ENCODE measurements at regions not wholly inside any gene's neighbourhood (a gene's known extent, or its start where the extent isn't known, plus 50 kb on each side); places are given as distances from the start of the nearest gene placed in this dataset.

DNA sequence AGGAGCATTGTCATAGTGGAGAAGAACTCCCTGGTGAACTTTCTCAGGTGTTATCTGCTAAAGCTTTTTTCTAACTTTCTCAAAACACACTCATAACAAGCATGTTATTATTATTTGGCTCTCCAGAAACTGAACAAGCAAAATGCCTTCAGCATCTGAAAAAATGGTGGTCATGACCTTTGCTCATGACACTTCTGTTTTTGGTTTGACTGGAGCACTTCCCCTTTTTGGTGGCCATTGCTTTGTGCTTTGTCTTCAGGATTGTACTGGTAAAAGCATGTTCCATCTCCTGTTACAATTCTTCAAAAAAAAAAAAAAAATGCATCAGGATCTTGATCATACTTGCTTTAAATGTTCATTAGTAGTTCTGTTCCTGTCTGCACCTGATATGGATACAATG, 1241.6 kb upstream of the USP15 start (continued):
- no peak for TF ChIP-seq ZNF132 (tag by site-specific recombination; IDR thresholded peaks at IDR 0.05; ENCODE audit: borderline replicate concordance)

DNA sequence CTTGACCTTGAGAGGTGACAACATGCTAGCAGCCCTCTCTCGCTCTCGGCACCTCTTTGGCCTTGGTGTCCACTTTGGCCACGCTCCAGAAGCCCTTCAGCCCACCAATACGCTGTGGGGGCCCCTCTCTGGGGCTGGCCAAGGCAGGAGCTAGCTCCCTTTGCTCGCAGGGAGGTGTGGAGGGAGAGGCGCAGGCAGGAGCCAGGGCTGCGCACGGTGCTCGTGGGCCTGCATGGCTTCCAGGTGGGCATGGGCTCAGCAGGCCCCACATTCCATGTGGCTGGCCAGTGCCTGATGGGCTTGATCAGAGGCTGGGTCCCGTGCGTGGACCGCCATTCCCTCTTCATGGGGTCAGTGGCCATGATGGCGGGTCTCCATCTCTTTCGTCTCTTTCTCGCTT, 1237.0 kb upstream of the USP15 start:
- H3K4me1 ChIP-seq (ENCODE audit: control insufficient read depth, insufficient read depth, low read length) = no peaks in the 10 kb centered on the region
- TF ChIP-seq ZNF501 (tag by site-specific recombination; IDR thresholded peaks at IDR 0.05) (no peak), ZNF341 (tag by site-specific recombination; IDR thresholded peaks at IDR 0.05; ENCODE audit: low read depth) (no peak), ZBTB8A (tag by site-specific recombination; IDR thresholded peaks at IDR 0.05) (no peak), ZNF350 (tag by site-specific recombination; IDR thresholded peaks at IDR 0.05) (no peak), ZNF791 (tag by site-specific recombination; IDR thresholded peaks at IDR 0.05) (no peak)
- TF ChIP-seq, protein P1, sequence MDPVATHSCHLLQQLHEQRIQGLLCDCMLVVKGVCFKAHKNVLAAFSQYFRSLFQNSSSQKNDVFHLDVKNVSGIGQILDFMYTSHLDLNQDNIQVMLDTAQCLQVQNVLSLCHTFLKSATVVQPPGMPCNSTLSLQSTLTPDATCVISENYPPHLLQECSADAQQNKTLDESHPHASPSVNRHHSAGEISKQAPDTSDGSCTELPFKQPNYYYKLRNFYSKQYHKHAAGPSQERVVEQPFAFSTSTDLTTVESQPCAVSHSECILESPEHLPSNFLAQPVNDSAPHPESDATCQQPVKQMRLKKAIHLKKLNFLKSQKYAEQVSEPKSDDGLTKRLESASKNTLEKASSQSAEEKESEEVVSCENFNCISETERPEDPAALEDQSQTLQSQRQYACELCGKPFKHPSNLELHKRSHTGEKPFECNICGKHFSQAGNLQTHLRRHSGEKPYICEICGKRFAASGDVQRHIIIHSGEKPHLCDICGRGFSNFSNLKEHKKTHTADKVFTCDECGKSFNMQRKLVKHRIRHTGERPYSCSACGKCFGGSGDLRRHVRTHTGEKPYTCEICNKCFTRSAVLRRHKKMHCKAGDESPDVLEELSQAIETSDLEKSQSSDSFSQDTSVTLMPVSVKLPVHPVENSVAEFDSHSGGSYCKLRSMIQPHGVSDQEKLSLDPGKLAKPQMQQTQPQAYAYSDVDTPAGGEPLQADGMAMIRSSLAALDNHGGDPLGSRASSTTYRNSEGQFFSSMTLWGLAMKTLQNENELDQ (tag by site-specific recombination; IDR thresholded peaks at IDR 0.05; ENCODE audit: low read depth) = no peak
- TF ChIP-seq, protein P2, sequence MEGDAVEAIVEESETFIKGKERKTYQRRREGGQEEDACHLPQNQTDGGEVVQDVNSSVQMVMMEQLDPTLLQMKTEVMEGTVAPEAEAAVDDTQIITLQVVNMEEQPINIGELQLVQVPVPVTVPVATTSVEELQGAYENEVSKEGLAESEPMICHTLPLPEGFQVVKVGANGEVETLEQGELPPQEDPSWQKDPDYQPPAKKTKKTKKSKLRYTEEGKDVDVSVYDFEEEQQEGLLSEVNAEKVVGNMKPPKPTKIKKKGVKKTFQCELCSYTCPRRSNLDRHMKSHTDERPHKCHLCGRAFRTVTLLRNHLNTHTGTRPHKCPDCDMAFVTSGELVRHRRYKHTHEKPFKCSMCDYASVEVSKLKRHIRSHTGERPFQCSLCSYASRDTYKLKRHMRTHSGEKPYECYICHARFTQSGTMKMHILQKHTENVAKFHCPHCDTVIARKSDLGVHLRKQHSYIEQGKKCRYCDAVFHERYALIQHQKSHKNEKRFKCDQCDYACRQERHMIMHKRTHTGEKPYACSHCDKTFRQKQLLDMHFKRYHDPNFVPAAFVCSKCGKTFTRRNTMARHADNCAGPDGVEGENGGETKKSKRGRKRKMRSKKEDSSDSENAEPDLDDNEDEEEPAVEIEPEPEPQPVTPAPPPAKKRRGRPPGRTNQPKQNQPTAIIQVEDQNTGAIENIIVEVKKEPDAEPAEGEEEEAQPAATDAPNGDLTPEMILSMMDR (tag by site-specific recombination; IDR thresholded peaks at IDR 0.05) = no peak
- TF ChIP-seq, protein P3, sequence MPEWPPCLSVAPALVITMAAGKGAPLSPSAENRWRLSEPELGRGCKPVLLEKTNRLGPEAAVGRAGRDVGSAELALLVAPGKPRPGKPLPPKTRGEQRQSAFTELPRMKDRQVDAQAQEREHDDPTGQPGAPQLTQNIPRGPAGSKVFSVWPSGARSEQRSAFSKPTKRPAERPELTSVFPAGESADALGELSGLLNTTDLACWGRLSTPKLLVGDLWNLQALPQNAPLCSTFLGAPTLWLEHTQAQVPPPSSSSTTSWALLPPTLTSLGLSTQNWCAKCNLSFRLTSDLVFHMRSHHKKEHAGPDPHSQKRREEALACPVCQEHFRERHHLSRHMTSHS (tag by site-specific recombination; IDR thresholded peaks at IDR 0.05) = no peak
- TF ChIP-seq, protein P4, sequence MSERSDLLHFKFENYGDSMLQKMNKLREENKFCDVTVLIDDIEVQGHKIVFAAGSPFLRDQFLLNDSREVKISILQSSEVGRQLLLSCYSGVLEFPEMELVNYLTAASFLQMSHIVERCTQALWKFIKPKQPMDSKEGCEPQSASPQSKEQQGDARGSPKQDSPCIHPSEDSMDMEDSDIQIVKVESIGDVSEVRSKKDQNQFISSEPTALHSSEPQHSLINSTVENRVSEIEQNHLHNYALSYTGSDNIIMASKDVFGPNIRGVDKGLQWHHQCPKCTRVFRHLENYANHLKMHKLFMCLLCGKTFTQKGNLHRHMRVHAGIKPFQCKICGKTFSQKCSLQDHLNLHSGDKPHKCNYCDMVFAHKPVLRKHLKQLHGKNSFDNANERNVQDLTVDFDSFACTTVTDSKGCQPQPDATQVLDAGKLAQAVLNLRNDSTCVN (tag by site-specific recombination; optimal IDR thresholded peaks at IDR 0.05) = no peak
- TF ChIP-seq, protein P5, sequence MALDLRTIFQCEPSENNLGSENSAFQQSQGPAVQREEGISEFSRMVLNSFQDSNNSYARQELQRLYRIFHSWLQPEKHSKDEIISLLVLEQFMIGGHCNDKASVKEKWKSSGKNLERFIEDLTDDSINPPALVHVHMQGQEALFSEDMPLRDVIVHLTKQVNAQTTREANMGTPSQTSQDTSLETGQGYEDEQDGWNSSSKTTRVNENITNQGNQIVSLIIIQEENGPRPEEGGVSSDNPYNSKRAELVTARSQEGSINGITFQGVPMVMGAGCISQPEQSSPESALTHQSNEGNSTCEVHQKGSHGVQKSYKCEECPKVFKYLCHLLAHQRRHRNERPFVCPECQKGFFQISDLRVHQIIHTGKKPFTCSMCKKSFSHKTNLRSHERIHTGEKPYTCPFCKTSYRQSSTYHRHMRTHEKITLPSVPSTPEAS (tag by site-specific recombination; IDR thresholded peaks at IDR 0.05) = no peak
- no peak overlapping the region for H3K4me3 ChIP-seq (ENCODE audit: low read depth, low read length)
- H3K9me3 ChIP-seq (ENCODE audit: control insufficient read depth, insufficient read depth, low read depth, low read length) = no peaks in the 10 kb centered on the region
- CTCF ChIA-PET = no interaction called here
- POLR2A ChIA-PET = no interaction called here
- H3K27ac ChIP-seq (ENCODE audit: extremely low read depth, low read depth, low read length) = no peak overlapping the region
- H3K36me3 ChIP-seq (ENCODE audit: control insufficient read depth in 2 of 2, insufficient read depth in 1 of 2, low read length in 2 of 2) = no peaks in the 10 kb centered on the region

DNA sequence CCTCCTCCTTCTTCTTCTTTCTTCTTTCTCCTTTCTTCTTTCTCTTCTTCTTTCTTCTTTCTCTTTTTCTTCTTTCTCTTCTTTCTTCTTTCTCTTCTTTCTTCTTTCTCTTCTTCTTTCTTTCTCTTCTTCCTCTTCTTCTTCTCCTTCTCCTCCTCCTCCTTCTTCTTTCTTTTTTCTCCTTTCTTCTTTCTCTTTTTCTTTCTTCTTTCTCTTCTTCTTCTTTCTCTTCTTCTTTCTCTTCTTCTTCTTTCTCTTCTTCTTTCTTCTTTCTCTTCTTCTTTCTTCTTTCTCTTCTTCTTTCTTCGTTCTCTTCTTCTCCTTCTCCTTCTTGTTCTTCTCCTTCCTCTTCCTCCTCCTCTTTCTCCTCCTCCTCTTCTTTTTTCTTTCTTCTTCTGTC, 1230.7 kb upstream of the USP15 start:
- no peaks in the 10 kb centered on the region for H3K9me3 ChIP-seq (ENCODE audit: control insufficient read depth, insufficient read depth, low read depth, low read length)
- H3K4me1 ChIP-seq (ENCODE audit: control insufficient read depth, insufficient read depth, low read length) = no peaks in the 10 kb centered on the region
- no peak overlapping the region for H3K27ac ChIP-seq (ENCODE audit: extremely low read depth, low read depth, low read length)
- ChIA-PET POLR2A (no interaction called here), CTCF (no interaction called here)
- H3K4me3 ChIP-seq (ENCODE audit: low read depth, low read length) = no peak overlapping the region
- TF ChIP-seq, protein P1 (tag by site-specific recombination; IDR thresholded peaks at IDR 0.05; ENCODE audit: low read depth) = no peak
- TF ChIP-seq ZBTB7A (tag by site-specific recombination; IDR thresholded peaks at IDR 0.05; ENCODE audit: low read depth) (no peak), GLIS2 (tag by site-specific recombination; IDR thresholded peaks at IDR 0.05) (no peak), OVOL3 (tag by site-specific recombination; IDR thresholded peaks at IDR 0.05) (no peak), ZNF776 (tag by site-specific recombination; IDR thresholded peaks at IDR 0.05; ENCODE audit: borderline replicate concordance) (no peak), ZNF600 (tag by site-specific recombination; IDR thresholded peaks at IDR 0.05) (no peak), ZNF837 (tag by site-specific recombination; IDR thresholded peaks at IDR 0.05) (no peak), ZNF366 (tag by site-specific recombination; conservative IDR thresholded peaks at IDR 0.05) (no peak)
- TF ChIP-seq, protein P6, sequence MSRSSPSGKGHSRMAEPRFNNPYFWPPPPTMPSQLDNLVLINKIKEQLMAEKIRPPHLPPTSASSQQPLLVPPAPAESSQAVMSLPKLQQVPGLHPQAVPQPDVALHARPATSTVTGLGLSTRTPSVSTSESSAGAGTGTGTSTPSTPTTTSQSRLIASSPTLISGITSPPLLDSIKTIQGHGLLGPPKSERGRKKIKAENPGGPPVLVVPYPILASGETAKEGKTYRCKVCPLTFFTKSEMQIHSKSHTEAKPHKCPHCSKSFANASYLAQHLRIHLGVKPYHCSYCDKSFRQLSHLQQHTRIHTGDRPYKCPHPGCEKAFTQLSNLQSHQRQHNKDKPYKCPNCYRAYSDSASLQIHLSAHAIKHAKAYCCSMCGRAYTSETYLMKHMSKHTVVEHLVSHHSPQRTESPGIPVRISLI (tag by site-specific recombination; IDR thresholded peaks at IDR 0.05) = no peak
- H3K36me3 ChIP-seq (ENCODE audit: control insufficient read depth in 2 of 2, insufficient read depth in 1 of 2, low read length in 2 of 2) = no peaks in the 10 kb centered on the region

Measured in HEK293 (cell line).